Caco-2 (cell line): ENCODE measurements at regions not wholly inside any gene's neighbourhood (a gene's known extent, or its start where the extent isn't known, plus 50 kb on each side); places are given as distances from the start of the nearest gene placed in this dataset.

Experiments
- BruUV-seq: library from RNA; stranded (reverse); fragments of 400-500 nt; replicated peaks from 2 replicates; lab custom pipeline; 2021; lab: Mats Ljungman, UMichigan
- CTCF ChIA-PET: fragments of 300-600 bp; sonication (Branson Sonifier 250); formaldehyde crosslinking; loops from one replicate; lab custom pipeline; 2022; ENCODE audit warnings: antibody characterized with exemption; lab: Charles Lee
- POLR2A ChIA-PET: fragments of 300-600 bp; sonication (Branson Sonifier 250); formaldehyde crosslinking; loops from one replicate; lab custom pipeline; 2022; ENCODE audit warnings: antibody characterized with exemption; lab: Charles Lee
- DNase-seq, 2 experiments: peaks; one replicate each; pipeline versions ENCODE4 v3.0.0 to v3.0.0-alpha.2; 2020 to 2022
- H3K27me3 ChIP-seq: replicated peaks from 2 replicates; pipeline ENCODE4 v1.6.0; 2011; ENCODE audit warnings: low read length; ENCODE audit not compliant: control insufficient read depth, insufficient read depth
- H3K36me3 ChIP-seq: 2 replicates; pipeline ENCODE4 v1.5.1; 2011; ENCODE audit warnings: low read length; ENCODE audit not compliant: control insufficient read depth, insufficient read depth
- H3K4me1 ChIP-seq: fragments of 250-450 bp; sonication (Bioruptor Pico); 2 replicates; pipeline ENCODE4 v1.5.1; 2020; ENCODE audit warnings: mild to moderate bottlenecking
- H3K4me3 ChIP-seq: 2 replicates; pipeline ENCODE4 v1.5.1; 2011; ENCODE audit warnings: low read depth, mild to moderate bottlenecking, control low read depth, low read length
- H3K9me3 ChIP-seq: fragments of 250-450 bp; sonication (Bioruptor Pico); 2 replicates; pipeline ENCODE4 v1.5.1; 2020; ENCODE audit warnings: mild to moderate bottlenecking, moderate library complexity
- H3K27ac Mint-ChIP-seq: one replicate; pipeline ENCODE4 v1.8.0; 2022; ENCODE audit warnings: mixed read lengths; ENCODE audit not compliant: unreplicated experiment
- H3K27me3 Mint-ChIP-seq: one replicate; pipeline ENCODE4 v1.8.0; 2022; ENCODE audit warnings: mixed read lengths; ENCODE audit not compliant: insufficient read depth, unreplicated experiment
- H3K36me3 Mint-ChIP-seq: one replicate; pipeline ENCODE4 v1.8.0; 2022; ENCODE audit warnings: mild to moderate bottlenecking, mixed read lengths; ENCODE audit not compliant: insufficient read depth, unreplicated experiment
- H3K4me1 Mint-ChIP-seq: one replicate; pipeline ENCODE4 v1.8.0; 2022; ENCODE audit warnings: low read depth, mixed read lengths; ENCODE audit not compliant: unreplicated experiment
- H3K4me3 Mint-ChIP-seq: one replicate; pipeline ENCODE4 v1.8.0; 2022; ENCODE audit warnings: mild to moderate bottlenecking, moderate library complexity, mixed read lengths; ENCODE audit not compliant: unreplicated experiment
- H3K9me3 Mint-ChIP-seq: one replicate; pipeline ENCODE4 v1.8.0; 2022; ENCODE audit warnings: mixed read lengths; ENCODE audit not compliant: unreplicated experiment
- CTCF ChIP-seq, 2 experiments: fragments of 200-600 bp in 1 of 2; IDR thresholded peaks; 1 replicate in 1 of 2; 2 replicates in 1 of 2; pipeline versions ENCODE4 v1.5.1 to v1.8.0; 2011 to 2022; ENCODE audit warnings: antibody characterized with exemption in 1 of 2, control low read depth in 1 of 2, inconsistent platforms in 1 of 2, low read depth in 1 of 2, low read length in 1 of 2, mild to moderate bottlenecking in 1 of 2, moderate library complexity in 1 of 2; ENCODE audit not compliant: insufficient read depth in 1 of 2, severe bottlenecking in 1 of 2, unreplicated experiment in 1 of 2
- intact Hi-C: fragments of 100-400 bp; cut with micrococcal nuclease; formaldehyde crosslinking; loops from one replicate; pipeline ENCODE4 v1.10.0; 2022; ENCODE audit not compliant: unreplicated experiment

GRCh38 chr11:15473954-15474837 is 359.5 kb downstream of the INSC start:
- intact Hi-C loops = no loop called here
- no TSS peak for BruUV-seq
- no peak overlapping the region for H3K4me3 Mint-ChIP-seq
- H3K36me3 Mint-ChIP-seq = no peaks in the 10 kb centered on the region
- no peak for DNase-seq
- POLR2A ChIA-PET = no interaction called here
- CTCF ChIA-PET = no interaction called here
- H3K27me3 Mint-ChIP-seq = peaks cover 12% of the 10 kb centered on the region
- Histone ChIP-seq H3K4me1 (peaks cover 18% of the 10 kb centered on the region), H3K36me3 (no peaks in the 10 kb centered on the region), H3K9me3 (no peaks in the 10 kb centered on the region), H3K27me3 (peaks cover 1% of the 10 kb centered on the region; the same call in 1 of the 2 replicates), H3K4me3 (no peak overlapping the region)
- H3K9me3 Mint-ChIP-seq = no peaks in the 10 kb centered on the region
- H3K27ac Mint-ChIP-seq = no peak overlapping the region
- no peak for TF ChIP-seq CTCF (IDR thresholded peaks at IDR 0.05; ENCODE audit: insufficient read depth in 1 of 2, low read depth in 1 of 2, low read length in 1 of 2, severe bottlenecking in 1 of 2, unreplicated experiment in 1 of 2)
- peaks cover 22% of the 10 kb centered on the region for H3K4me1 Mint-ChIP-seq

GRCh38 chr11:15476371-15476917 is 361.7 kb downstream of the INSC start:
- CTCF ChIA-PET = no interaction called here
- peaks cover 17% of the 10 kb centered on the region for H3K27me3 Mint-ChIP-seq
- intact Hi-C loops = no loop called here

More at GRCh38 chr11:15476371-15476917, 361.7 kb downstream of the INSC start:
- no peaks in the 10 kb centered on the region for H3K9me3 ChIP-seq
- no peak for DNase-seq
- H3K27me3 ChIP-seq = peaks cover 3% of the 10 kb centered on the region; the same call in 1 of the 2 replicates
- TF ChIP-seq CTCF (IDR thresholded peaks at IDR 0.05; ENCODE audit: insufficient read depth in 1 of 2, low read depth in 1 of 2, low read length in 1 of 2, severe bottlenecking in 1 of 2, unreplicated experiment in 1 of 2) = no peak
- Mint-ChIP-seq H3K36me3 (no peaks in the 10 kb centered on the region), H3K27ac (no peak overlapping the region), H3K4me1 (peaks cover 16% of the 10 kb centered on the region), H3K9me3 (no peaks in the 10 kb centered on the region), H3K4me3 (no peak overlapping the region)
- H3K4me3 ChIP-seq = no peak overlapping the region
- no peaks in the 10 kb centered on the region for H3K36me3 ChIP-seq
- BruUV-seq = no TSS peak
- peaks cover 15% of the 10 kb centered on the region for H3K4me1 ChIP-seq
- POLR2A ChIA-PET = no interaction called here
